DOHH2 (cell line): ENCODE measurements at regions not wholly inside any gene's neighbourhood (a gene's known extent, or its start where the extent isn't known, plus 50 kb on each side); places are given as distances from the start of the nearest gene placed in this dataset.

ENCODE experiments used
- H3F3A ChIP-seq: fragments of 200-600 bp; sonication (generic), shearing (Covaris generic); 2 replicates; pipeline ENCODE4 v1.6.0; 2016; ENCODE audit warnings: antibody characterized with exemption, mild to moderate bottlenecking; ENCODE audit not compliant: control insufficient read depth, insufficient read depth
- H3K27ac ChIP-seq: fragments of 200-600 bp; sonication (generic); 2 replicates; pipeline ENCODE4 v1.5.1; 2014; ENCODE audit warnings: low read depth, mild to moderate bottlenecking, low read length, moderate library complexity
- H3K27me3 ChIP-seq: fragments of 200-600 bp; sonication (generic); 2 replicates; pipeline ENCODE4 v1.6.1; 2014; ENCODE audit warnings: mild to moderate bottlenecking, low read length, mixed read lengths; ENCODE audit not compliant: control insufficient read depth
- H3K36me3 ChIP-seq: fragments of 200-600 bp; sonication (generic); 2 replicates; pipeline ENCODE4 v1.6.1; 2014; ENCODE audit warnings: mild to moderate bottlenecking, low read length, moderate library complexity, mixed read lengths; ENCODE audit not compliant: control insufficient read depth
- H3K4me1 ChIP-seq: fragments of 200-600 bp; sonication (generic); 2 replicates; pipeline ENCODE4 v1.6.1; 2014; ENCODE audit warnings: mild to moderate bottlenecking, low read length, mixed read lengths; ENCODE audit not compliant: control insufficient read depth
- H3K4me2 ChIP-seq: fragments of 200-600 bp; sonication (generic); 2 replicates; pipeline ENCODE4 v1.6.0; 2014; ENCODE audit warnings: mild to moderate bottlenecking, low read length, moderate library complexity
- H3K4me3 ChIP-seq: fragments of 200-600 bp; sonication (generic); 2 replicates; pipeline ENCODE4 v1.5.1; 2014; ENCODE audit warnings: mild to moderate bottlenecking, low read length, mixed read lengths
- H3K79me2 ChIP-seq: fragments of 200-600 bp; sonication (generic); 2 replicates; pipeline ENCODE4 v1.6.1; 2014; ENCODE audit warnings: mild to moderate bottlenecking, low read length, mixed read lengths; ENCODE audit not compliant: control insufficient read depth
- H3K9me2 ChIP-seq: fragments of 200-600 bp; sonication (generic); replicated peaks from 2 replicates; pipeline ENCODE4 v1.6.1; 2014; ENCODE audit warnings: mild to moderate bottlenecking, low read length, mixed read lengths; ENCODE audit not compliant: control insufficient read depth
- H3K9me3 ChIP-seq: fragments of 200-600 bp; sonication (generic); 2 replicates; pipeline ENCODE4 v1.6.1; 2014; ENCODE audit warnings: antibody characterized with exemption, low read length, mixed read lengths; ENCODE audit not compliant: control insufficient read depth, insufficient read depth
- H4K20me1 ChIP-seq: fragments of 200-600 bp; sonication (generic); 2 replicates; pipeline ENCODE4 v1.6.0; 2014; ENCODE audit warnings: low read depth, mild to moderate bottlenecking, antibody characterized with exemption, low read length, moderate library complexity; ENCODE audit not compliant: control insufficient read depth, insufficient read depth
- EZH2phosphoT487 ChIP-seq: fragments of 200-600 bp; sonication (generic); IDR thresholded peaks from 2 replicates; pipeline ENCODE4 v1.6.1; 2017; ENCODE audit warnings: borderline replicate concordance, mild to moderate bottlenecking, antibody characterized with exemption, low read length, moderate library complexity, mixed read lengths
- TF ChIP-seq, protein P1 (sequence below): fragments of 200-600 bp; sonication (generic); IDR thresholded peaks from one replicate; pipeline ENCODE4 v1.5.1; 2014; ENCODE audit warnings: antibody characterized with exemption, mild to moderate bottlenecking, low read depth, low read length; ENCODE audit not compliant: poor library complexity, severe bottlenecking

- Histone ChIP-seq H3K9me2 (no peaks in the 10 kb centered on the region), H3K9me3 (peaks cover 3% of the 10 kb centered on the region; the same call in 1 of the 2 replicates), H4K20me1 (no peaks in the 10 kb centered on the region), H3K36me3 (no peaks in the 10 kb centered on the region), H3K27me3 (no peaks in the 10 kb centered on the region), H3K4me2 (no peak overlapping the region), H3K79me2 (no peaks in the 10 kb centered on the region), H3K4me3 (no peak overlapping the region), H3K27ac (no peak overlapping the region), H3F3A (no peaks in the 10 kb centered on the region), H3K4me1 (peaks cover 4% of the 10 kb centered on the region)
- TF ChIP-seq EZH2phosphoT487, result no peak
- TF ChIP-seq, protein P1, sequence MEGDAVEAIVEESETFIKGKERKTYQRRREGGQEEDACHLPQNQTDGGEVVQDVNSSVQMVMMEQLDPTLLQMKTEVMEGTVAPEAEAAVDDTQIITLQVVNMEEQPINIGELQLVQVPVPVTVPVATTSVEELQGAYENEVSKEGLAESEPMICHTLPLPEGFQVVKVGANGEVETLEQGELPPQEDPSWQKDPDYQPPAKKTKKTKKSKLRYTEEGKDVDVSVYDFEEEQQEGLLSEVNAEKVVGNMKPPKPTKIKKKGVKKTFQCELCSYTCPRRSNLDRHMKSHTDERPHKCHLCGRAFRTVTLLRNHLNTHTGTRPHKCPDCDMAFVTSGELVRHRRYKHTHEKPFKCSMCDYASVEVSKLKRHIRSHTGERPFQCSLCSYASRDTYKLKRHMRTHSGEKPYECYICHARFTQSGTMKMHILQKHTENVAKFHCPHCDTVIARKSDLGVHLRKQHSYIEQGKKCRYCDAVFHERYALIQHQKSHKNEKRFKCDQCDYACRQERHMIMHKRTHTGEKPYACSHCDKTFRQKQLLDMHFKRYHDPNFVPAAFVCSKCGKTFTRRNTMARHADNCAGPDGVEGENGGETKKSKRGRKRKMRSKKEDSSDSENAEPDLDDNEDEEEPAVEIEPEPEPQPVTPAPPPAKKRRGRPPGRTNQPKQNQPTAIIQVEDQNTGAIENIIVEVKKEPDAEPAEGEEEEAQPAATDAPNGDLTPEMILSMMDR, result no peak
Observed at GRCh38 chr5:158302029-158302428, 443.1 kb upstream of the CLINT1 start.

DNA sequence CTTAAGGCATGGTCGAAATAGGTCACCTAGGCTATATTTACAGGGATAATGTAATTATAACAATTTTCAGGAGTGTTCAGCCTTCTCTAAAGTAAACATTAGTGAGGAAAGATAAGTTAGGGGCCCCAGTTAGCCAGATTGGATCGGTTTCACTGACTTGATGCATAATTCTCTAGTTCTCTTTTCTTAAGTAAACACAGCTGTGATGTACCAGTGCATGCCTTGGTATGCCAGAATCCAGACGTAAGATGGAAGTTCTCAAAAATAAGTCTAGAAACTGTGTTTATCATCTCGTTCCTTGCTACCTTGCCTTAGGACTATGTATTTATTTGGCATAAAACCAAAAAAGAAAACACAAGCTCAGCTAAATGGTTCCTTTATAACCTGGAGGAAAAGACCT is 442.2 kb upstream of the CLINT1 start:
- no peak overlapping the region for H3K4me2 ChIP-seq
- H3F3A ChIP-seq, result no peaks in the 10 kb centered on the region
- no peaks in the 10 kb centered on the region for H3K36me3 ChIP-seq
- TF ChIP-seq EZH2phosphoT487, result no peak
- TF ChIP-seq, protein P1, result no peak
- no peak overlapping the region for H3K27ac ChIP-seq
- H3K79me2 ChIP-seq, result no peaks in the 10 kb centered on the region
- H3K27me3 ChIP-seq, result no peaks in the 10 kb centered on the region
- peaks cover 4% of the 10 kb centered on the region for H3K4me1 ChIP-seq
- H3K4me3 ChIP-seq, result no peak overlapping the region
- peaks cover 5% of the 10 kb centered on the region; the same call in 1 of the 2 replicates for H3K9me3 ChIP-seq
- no peaks in the 10 kb centered on the region for H3K9me2 ChIP-seq
- H4K20me1 ChIP-seq, result no peaks in the 10 kb centered on the region

DNA sequence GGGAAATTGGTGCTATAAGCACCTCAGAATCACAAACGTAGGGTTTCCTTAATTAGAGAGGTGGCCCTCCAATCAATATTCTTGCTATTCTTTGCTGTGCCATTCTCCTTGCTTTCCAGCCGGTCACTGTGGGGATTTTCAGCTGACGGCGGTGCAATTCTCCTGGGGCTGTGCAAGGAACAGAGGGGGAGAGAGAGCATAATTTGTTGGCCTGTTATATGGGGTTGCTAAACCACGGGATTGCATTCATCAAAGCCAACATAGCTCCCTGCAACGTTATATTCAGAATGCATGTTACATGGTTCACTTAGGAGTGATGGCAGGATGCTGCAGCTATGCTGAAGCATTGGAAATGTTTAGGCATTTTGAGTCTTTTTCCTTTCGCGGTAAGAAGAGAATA is 441.3 kb upstream of the CLINT1 start:
- Histone ChIP-seq H3K9me3 (peaks cover 5% of the 10 kb centered on the region; the same call in 1 of the 2 replicates), H3K36me3 (no peaks in the 10 kb centered on the region)

More for the DNA sequence above, 441.3 kb upstream of the CLINT1 start:
- Histone ChIP-seq H4K20me1 (no peaks in the 10 kb centered on the region), H3K4me1 (no peaks in the 10 kb centered on the region), H3K4me3 (no peak overlapping the region), H3K4me2 (no peak overlapping the region), H3K27ac (no peak overlapping the region), H3K27me3 (no peaks in the 10 kb centered on the region), H3K79me2 (no peaks in the 10 kb centered on the region), H3F3A (no peaks in the 10 kb centered on the region), H3K9me2 (no peaks in the 10 kb centered on the region)
- TF ChIP-seq, protein P1, result no peak
- no peak for TF ChIP-seq EZH2phosphoT487
